NCI-H2196 treated with DMSO at 0.1 percent for 48 hours (cell line): ENCODE measurements at regions not wholly inside any gene's neighbourhood (a gene's known extent, or its start where the extent isn't known, plus 50 kb on each side); places are given as distances from the start of the nearest gene placed in this dataset.

Source experiments
- DNase-seq: peaks from one replicate; lab custom pipeline; 2025; ENCODE audit not compliant: unreplicated experiment; lab: John Stamatoyannopoulos, UW

DNA sequence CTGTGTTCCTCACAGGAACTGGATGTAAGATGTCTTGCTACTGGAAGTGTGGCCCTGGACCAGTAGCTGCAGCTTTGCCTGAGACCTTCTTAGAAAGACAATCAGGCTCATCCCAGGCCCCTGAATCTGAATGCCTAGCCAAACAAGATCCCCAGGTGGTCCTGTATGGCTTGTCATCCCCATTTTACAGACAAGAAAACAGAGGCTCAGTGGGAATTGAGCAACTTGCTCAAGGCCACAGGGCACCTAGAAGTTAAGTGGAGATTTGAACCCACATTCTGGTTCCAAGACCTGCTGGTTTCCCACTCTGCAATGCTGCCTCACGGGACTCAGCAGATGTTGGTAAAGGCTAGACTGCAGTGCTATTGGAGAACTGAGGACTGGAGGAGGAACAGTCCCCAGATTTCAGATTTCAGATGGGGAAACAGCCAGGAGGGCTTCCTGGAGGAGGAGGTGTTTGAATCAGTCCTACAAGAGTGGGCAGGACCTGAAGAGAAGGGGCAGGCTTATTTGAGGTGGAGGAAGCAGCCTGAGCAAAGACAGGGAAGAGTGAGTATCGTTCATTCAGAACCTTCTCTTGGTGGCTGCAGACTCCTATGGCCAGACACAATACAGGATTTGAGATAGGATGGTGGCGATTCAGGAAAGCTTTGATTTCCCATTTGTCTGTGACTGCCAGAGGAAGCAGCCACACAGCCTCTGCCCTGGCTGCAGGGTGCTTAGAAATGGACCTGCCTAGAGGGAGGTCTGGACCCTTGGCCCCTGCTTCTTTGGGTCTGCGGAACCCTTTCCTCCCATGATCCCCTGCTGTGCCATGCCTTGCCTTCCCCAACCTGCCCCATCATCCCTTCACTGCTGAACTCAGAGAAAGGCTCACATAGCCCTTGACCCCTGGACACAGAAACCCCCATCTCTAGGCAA is 233.4 kb upstream of the NLRP1 start:
- DNase-seq = no peak

DNA sequence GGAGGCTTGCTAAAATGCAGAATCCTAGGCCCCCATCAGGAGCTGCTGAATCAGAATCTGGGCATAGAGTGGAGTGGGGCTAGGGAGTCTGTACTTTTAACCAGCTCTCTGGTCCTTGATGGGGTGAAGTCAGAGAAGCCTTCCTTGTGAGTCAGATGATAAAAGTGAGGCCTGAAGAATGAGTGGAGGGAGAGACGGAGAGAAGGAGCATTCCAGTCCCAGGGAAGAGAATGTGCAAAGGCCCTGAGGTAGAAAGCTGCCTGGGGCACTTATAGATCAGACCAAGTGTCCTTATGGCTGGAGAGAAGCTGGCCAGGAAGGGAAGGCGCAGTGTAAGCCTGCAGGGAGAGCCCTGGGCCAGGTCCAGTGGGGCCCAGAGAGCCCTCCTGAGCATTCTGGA is 235.1 kb upstream of the NLRP1 start:
- no peak for DNase-seq

GRCh38 chr17:5819921-5820685 is 235.8 kb upstream of the NLRP1 start:
- DNase-seq = no peak

GRCh38 chr17:5820721-5821456 is 236.6 kb upstream of the NLRP1 start:
- no peak for DNase-seq

- no peak for DNase-seq
Measured at GRCh38 chr17:5821803-5822202, 237.5 kb upstream of the NLRP1 start.

DNA sequence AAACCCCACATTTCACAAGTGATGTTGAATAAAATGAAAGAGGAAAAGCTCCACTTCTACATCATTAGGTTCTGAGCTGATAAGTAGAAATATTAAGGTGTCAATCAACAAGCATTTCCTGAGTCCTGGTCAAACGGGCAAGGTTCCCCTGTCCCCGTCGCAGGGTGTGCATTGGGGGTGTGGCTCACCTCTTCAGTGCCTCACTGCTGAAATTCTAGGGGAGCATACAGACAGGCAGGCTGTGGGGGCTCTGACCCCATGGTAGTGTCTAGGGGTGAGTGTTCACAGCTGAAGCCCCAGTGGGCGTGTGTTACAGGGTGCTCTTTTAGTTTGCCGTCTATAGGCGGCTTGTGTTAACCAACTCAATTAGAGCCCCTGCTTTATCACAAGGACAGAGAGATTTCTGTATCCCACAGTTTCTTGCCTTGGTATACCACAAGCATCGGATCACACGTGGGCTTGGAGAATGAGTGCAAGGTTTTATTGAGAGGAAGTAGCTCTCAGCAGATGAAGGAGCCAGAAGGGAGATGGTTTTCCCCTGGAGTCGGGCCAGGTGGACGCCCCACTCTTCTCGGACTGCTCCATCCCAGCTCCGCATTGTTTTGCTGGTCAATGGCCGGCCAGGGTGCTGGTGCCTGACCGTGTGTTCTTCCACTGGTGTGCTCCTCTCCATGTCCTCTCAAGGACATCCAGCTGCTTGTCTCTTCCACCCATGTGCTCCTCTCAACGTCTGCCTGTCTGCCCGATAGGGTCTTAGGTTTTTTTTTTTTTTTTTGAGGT is 238.2 kb upstream of the NLRP1 start:
- DNase-seq = no peak

GRCh38 chr17:5823219-5823618 is 238.9 kb upstream of the NLRP1 start:
- no peak for DNase-seq

GRCh38 chr17:5825717-5826330 is 241.5 kb upstream of the NLRP1 start:
- no peak for DNase-seq

GRCh38 chr17:5826384-5826783 is 242.1 kb upstream of the NLRP1 start:
- no peak for DNase-seq

DNA sequence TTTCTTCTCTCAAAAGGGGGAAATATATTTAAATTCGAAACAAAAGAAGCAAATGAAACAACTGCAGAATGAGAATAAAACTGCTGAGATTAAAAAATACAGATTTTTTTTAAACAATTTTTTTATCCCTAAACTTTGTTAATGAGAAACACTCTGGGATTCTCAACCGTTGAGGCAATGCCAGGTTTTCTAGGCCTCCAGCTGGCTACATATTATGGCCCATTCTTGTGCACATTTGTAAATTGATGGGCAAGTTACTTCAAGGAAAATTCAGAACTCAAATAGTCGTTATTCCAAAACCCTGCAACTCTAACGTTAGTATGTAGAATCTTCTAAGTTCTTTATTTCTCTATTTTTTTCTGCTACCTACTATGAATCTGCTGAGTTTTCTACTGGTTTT is 239.3 kb upstream of the WSCD1 start:
- DNase-seq = no peak

GRCh38 chr17:5832886-5833285 is 237.3 kb upstream of the WSCD1 start:
- DNase-seq = peak; percentile 1

DNA sequence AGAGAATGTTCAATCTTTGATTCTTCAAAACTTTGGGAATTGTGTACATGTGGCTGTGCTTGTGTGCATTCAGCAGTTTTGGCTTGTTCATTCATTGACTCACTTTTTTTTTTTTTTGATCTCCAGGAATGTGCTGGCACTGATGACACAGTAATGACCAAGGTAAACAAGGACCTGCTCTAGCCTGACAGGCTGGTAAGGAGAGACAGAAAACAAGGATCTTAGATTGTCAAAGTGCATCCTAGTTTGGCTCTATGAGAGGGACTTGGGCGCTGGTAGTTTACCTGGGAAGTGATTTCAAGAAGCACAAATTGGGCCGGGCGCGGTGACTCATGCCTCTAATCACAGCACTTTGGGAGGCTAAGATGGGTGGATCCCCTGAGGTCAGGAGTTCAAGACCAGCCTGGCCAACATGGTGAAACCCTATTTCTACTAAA is 233.1 kb upstream of the WSCD1 start:
- DNase-seq = no peak

DNA sequence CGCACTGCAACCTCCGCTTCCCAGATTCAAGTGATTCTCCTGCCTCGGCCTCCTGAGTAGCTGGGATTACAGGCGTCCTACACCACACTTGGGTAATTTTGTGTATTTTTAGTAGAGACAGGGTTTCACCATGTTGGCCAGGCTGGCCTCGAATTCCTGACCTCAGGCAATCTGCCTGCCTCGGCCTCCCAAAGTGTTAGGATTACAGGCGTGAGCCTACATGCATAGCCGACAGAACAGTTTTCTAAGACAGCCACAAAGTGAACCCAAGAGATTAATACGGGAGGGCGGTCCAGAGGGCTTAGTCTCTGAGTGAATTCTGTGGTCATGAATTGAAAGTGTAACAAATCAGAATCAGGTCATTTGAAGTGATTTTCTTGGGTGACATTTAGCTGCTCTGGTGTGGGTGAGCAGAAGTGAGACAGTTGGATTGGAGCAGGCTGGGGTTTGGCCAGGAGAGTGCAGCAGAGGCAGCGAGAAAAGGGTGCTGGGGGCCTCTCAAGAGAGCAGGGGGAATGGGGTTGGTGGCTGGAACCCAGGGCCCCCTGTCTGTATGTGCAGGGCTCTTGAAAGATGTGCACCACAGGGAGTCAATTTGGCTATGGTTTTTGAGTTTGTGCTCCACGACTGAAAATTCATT is 231.4 kb upstream of the WSCD1 start:
- DNase-seq = no peak

DNA sequence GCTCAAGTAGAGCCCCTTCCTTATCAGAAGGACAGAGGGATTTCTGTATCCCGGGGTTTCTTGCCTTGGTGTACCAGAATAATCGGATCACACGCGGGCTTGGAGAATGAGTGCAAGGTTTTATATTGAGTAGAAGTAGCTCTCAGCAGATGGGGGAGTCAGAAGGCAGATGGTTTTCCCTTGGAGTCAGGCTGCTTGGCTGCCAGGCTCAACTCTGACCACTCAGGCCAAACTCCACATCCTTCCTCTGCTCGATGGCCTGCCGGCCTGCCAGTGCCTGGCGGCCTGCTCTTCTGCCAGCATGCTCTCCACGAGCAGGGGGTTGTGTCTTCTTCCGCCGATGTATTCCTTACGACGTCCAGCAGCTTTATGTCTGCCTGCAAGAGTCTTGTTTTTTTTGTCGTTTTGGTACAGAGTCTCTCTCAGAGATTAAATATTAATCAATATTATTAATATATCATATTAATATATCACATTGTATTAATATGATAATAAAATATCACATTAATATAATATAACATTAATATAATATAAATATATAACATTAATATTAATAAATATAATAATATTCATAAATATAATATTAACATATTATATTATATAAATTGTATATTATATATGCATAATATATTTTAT is 229.2 kb upstream of the WSCD1 start:
- no peak for DNase-seq

GRCh38 chr17:5841862-5842261 is 228.3 kb upstream of the WSCD1 start:
- no peak for DNase-seq

- DNase-seq = no peak
Measured at GRCh38 chr17:5843366-5844026, 226.7 kb upstream of the WSCD1 start.

DNA sequence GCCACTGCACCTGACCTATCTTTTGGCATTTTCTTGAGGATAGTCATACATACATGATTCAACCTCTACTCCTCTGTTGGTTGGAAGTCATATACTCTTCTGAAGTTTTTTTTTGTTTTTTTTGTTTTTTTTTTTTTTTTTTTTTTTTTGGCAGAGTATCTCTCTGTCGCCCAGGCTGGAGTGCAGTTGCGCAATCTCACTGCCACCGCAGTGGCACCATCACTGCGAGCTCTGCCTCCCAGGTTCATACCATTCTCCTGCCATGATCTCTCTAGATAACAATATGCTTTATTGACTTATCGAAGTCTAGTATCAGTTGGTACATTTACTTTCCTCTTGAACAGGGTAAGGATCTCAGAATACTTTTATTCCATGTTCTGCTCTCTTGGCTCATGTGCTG is 224.2 kb upstream of the WSCD1 start:
- DNase-seq = no peak

GRCh38 chr17:5854871-5855554 is 215.2 kb upstream of the WSCD1 start:
- DNase-seq = no peak
